ENCODE measurements at regions not wholly inside any gene's neighbourhood (a gene's known extent, or its start where the extent isn't known, plus 50 kb on each side); places are given as distances from the start of the nearest gene placed in this dataset.

- no TSS peak for BruUV-seq (replicated peaks)
- ChIA-PET CTCF (no interaction called here), SMC1A (ENCODE audit: uncharacterized antibody, unreplicated experiment) (no interaction called here)
Observed at GRCh38 chr20:55605594-55605993, 399.7 kb downstream of the CBLN4 start.

GRCh38 chr20:55597526-55597925 lies 407.8 kb downstream of the CBLN4 start:
- no peak overlapping the region for H2AFZ ChIP-seq (ENCODE audit: control insufficient read depth, low read depth, low read length)
- ChIA-PET CTCF (no interaction called here), SMC1A (ENCODE audit: uncharacterized antibody, unreplicated experiment) (no interaction called here), RAD21 (ENCODE audit: unreplicated experiment) (no interaction called here), POLR2A (no interaction called here)
- H3K4me3 ChIP-seq, result no peak overlapping the region
- no peak overlapping the region for H3K27ac ChIP-seq (ENCODE audit: control insufficient read depth, insufficient read depth)
- no peaks in the 10 kb centered on the region for H3K4me1 ChIP-seq (ENCODE audit: control insufficient read depth, insufficient read depth, low read length)
- no peaks in the 10 kb centered on the region for H3K36me3 ChIP-seq (ENCODE audit: control insufficient read depth in 2 of 2, insufficient read depth in 2 of 2, low read length in 1 of 2)
- H3K9me3 ChIP-seq (replicated peaks; ENCODE audit: control insufficient read depth, insufficient read depth, low read length), result no peaks in the 10 kb centered on the region; the same call in 1 of the 3 replicates
- DNase-seq (ENCODE audit: low read depth, low spot score) (no peak), ATAC-seq (no peak), FAIRE-seq (no peak)
- no peaks in the 10 kb centered on the region for H3K79me2 ChIP-seq (ENCODE audit: control insufficient read depth, insufficient read depth, low read length)
- intact Hi-C loops (cut with micrococcal nuclease; ENCODE audit: unreplicated experiment), result no loop called here
- BruUV-seq (replicated peaks), result no TSS peak
- WGBS (ENCODE audit: insufficient coverage, insufficient replicate concordance, low lambda C conversion rate, missing lambda C conversion rate), result 44% methylated on average over 1 of the region's 1 CpG
- H3K4me2 ChIP-seq (ENCODE audit: control insufficient read depth, insufficient read depth), result no peak overlapping the region
- H4K20me1 ChIP-seq (ENCODE audit: control insufficient read depth, insufficient read depth), result no peaks in the 10 kb centered on the region
- no peaks in the 10 kb centered on the region for H3K27me3 ChIP-seq (replicated peaks in 1 of 2; ENCODE audit: control insufficient read depth in 2 of 2, insufficient read depth in 2 of 2, low read length in 1 of 2)
- in situ Hi-C loops (cut with MboI), result no loop called here
- no peak overlapping the region for H3K9ac ChIP-seq (ENCODE audit: control insufficient read depth, insufficient read depth, low read length)
- TF ChIP-seq STAT1 (conservative IDR thresholded peaks at IDR 0.05) (no peak), NR2F1 (conservative IDR thresholded peaks at IDR 0.05) (no peak), ASH2L (IDR thresholded peaks at IDR 0.05; ENCODE audit: borderline replicate concordance, low read depth) (no peak), BACH1 (IDR thresholded peaks at IDR 0.05; ENCODE audit: borderline replicate concordance) (no peak), IRF5 (IDR thresholded peaks at IDR 0.05; ENCODE audit: borderline replicate concordance) (no peak), CREB1 (IDR thresholded peaks at IDR 0.05; ENCODE audit: low read depth) (no peak), TCF3 (IDR thresholded peaks at IDR 0.05; ENCODE audit: borderline replicate concordance, insufficient read depth, low read depth, low read length) (no peak), SIN3A (IDR thresholded peaks at IDR 0.05; ENCODE audit: low read depth, low read length) (no peak), RAD21 (IDR thresholded peaks at IDR 0.05; ENCODE audit: insufficient read depth, low read depth, low read length) (no peak), ELK1 (IDR thresholded peaks at IDR 0.05; ENCODE audit: low read depth, low read length) (no peak), E4F1 (IDR thresholded peaks at IDR 0.05; ENCODE audit: borderline replicate concordance, partially characterized antibody) (no peak)

More at GRCh38 chr20:55605594-55605993, 399.7 kb downstream of the CBLN4 start:
- no peaks in the 10 kb centered on the region for H3K4me1 ChIP-seq (ENCODE audit: control insufficient read depth, insufficient read depth, low read length)
- intact Hi-C loops (cut with micrococcal nuclease; ENCODE audit: unreplicated experiment), result no loop called here
- no peaks in the 10 kb centered on the region for H3K27me3 ChIP-seq (replicated peaks in 1 of 2; ENCODE audit: control insufficient read depth in 2 of 2, insufficient read depth in 2 of 2, low read length in 1 of 2)
- POLR2A ChIA-PET, result no interaction called here
- in situ Hi-C loops (cut with MboI), result no loop called here
- no peaks in the 10 kb centered on the region for H3K36me3 ChIP-seq (ENCODE audit: control insufficient read depth in 2 of 2, insufficient read depth in 2 of 2, low read length in 1 of 2)
- ATAC-seq (no peak), DNase-seq (ENCODE audit: low read depth, low spot score) (no peak), FAIRE-seq (no peak)
- no peak overlapping the region for H3K27ac ChIP-seq (ENCODE audit: control insufficient read depth, insufficient read depth)
- 0% methylated on average over 1 of the region's 1 CpG for WGBS (ENCODE audit: insufficient coverage, insufficient replicate concordance, low lambda C conversion rate, missing lambda C conversion rate)
- no peaks in the 10 kb centered on the region for H3K9me3 ChIP-seq (replicated peaks; ENCODE audit: control insufficient read depth, insufficient read depth, low read length)
- H3K4me3 ChIP-seq, result no peak overlapping the region
- H3K79me2 ChIP-seq (ENCODE audit: control insufficient read depth, insufficient read depth, low read length), result no peaks in the 10 kb centered on the region
- H4K20me1 ChIP-seq (ENCODE audit: control insufficient read depth, insufficient read depth), result no peaks in the 10 kb centered on the region
- H3K9ac ChIP-seq (ENCODE audit: control insufficient read depth, insufficient read depth, low read length), result no peak overlapping the region
- RAD21 ChIA-PET (ENCODE audit: unreplicated experiment), result no interaction called here
- H2AFZ ChIP-seq (ENCODE audit: control insufficient read depth, low read depth, low read length), result no peak overlapping the region
- no peak overlapping the region for H3K4me2 ChIP-seq (ENCODE audit: control insufficient read depth, insufficient read depth)
- TF ChIP-seq JUND (IDR thresholded peaks at IDR 0.05; ENCODE audit: low read depth, low read length) (no peak), FOS (IDR thresholded peaks at IDR 0.05; ENCODE audit: borderline replicate concordance, extremely low read depth, insufficient read length) (no peak), ATF3 (IDR thresholded peaks at IDR 0.05; ENCODE audit: borderline replicate concordance, extremely low read depth, low read depth, low read length) (no peak), EP300 (IDR thresholded peaks at IDR 0.05; ENCODE audit: borderline replicate concordance in 1 of 2, control insufficient read depth in 1 of 2, low read depth in 2 of 2, low read length in 2 of 2) (no peak)

Measured in GM12878 (cell line).